Psoas muscle (tissue), 7 donors: ENCODE measurements at regions not wholly inside any gene's neighbourhood (a gene's known extent, or its start where the extent isn't known, plus 50 kb on each side); places are given as distances from the start of the nearest gene placed in this dataset.

ENCODE experiments used
- ATAC-seq, 4 donors: fragments of 200-7000 bp; cut with Tn5 transposase; one replicate each; pipeline ENCODE4 v1.9.1; 2020; ENCODE audit warnings: moderate library complexity in 3 of 4, mild to moderate bottlenecking in 2 of 4
- DNase-seq, 2 donors: peaks; one replicate each; pipeline ENCODE4 v3.0.0-alpha.2; 2020
- H3K27ac ChIP-seq: fragments of 200-600 bp; one replicate; pipeline ENCODE4 v1.8.0; 2022
- H3K27me3 ChIP-seq, 3 donors: fragments of 200-600 bp in 1 of 3; one replicate each; pipeline versions ENCODE4 v1.6.1 to v1.8.0; 2013 to 2022; ENCODE audit warnings: low read length in 2 of 3, mild to moderate bottlenecking in 2 of 3, moderate library complexity in 1 of 3; ENCODE audit not compliant: insufficient read depth in 3 of 3
- H3K36me3 ChIP-seq, 2 donors: fragments of 200-600 bp in 1 of 2; one replicate each; pipeline versions ENCODE4 v1.6.1 to v1.8.0; 2013 to 2022; ENCODE audit warnings: low read depth in 1 of 2, mild to moderate bottlenecking in 1 of 2, moderate library complexity in 1 of 2; ENCODE audit not compliant: insufficient read depth in 1 of 2
- H3K4me1 ChIP-seq: fragments of 200-600 bp; one replicate; pipeline ENCODE4 v1.8.0; 2022
- H3K4me3 ChIP-seq: fragments of 200-600 bp; one replicate; pipeline ENCODE4 v1.8.0; 2022; ENCODE audit warnings: mild to moderate bottlenecking
- H3K9me3 ChIP-seq: fragments of 200-600 bp; one replicate; pipeline ENCODE4 v1.8.0; 2022
- WGBS, 3 donors: extraction: QIAGEN DNeasy Blood & Tissue Kit; methylation state at CpG; one replicate each; pipeline versions ENCODE4 v1.1.6 to v1.1.7; 2013; 5-methylcytosine and 5-hydroxymethylcytosine counted together
- intact Hi-C, 2 donors: fragments of 100-400 bp; cut with DNase I; formaldehyde crosslinking; loops; one replicate each; pipeline versions ENCODE4 v1.11.0 to v1.14.2; 2022
- TF ChIP-seq, protein P1 (sequence below): fragments of 200-600 bp; IDR thresholded peaks from one replicate; pipeline ENCODE4 v1.8.0; 2022; ENCODE audit warnings: antibody characterized with exemption
- donor health status: healthy with polysubstance abuse.
- donor health status: DM: no; HTN: no; CAD: no; lungs with moderate emphysema.
- donor health status: Bipolar disorder and iron deficiency.
- donor health status: healthy.
- donor health status: DM: yes; HTN: yes; CAD: no.
- donor health status: DM: no; HTN: no; CAD: no.
- donor health status: DM: yes; HTN: yes; CAD: no.

DNA sequence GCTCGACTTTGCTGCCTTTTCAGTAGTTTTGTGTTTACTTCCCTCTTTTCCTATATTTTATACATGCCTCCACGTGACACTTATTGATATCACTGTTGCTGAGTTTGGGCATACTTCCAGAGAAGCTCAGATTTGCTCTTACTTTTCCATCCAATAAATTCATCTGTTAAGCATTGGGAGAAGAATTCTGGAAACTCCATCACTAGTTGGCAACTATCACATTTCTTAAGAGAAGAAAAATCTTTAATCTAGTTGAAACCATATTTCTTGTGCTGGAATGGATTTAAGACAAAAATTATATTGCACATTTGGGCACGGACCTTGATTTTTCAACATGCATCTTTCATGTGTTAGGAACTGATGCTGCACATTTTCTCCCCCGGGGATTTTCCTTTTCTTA lies 52.6 kb upstream of the CPO start:
- intact Hi-C loops: no loop called here
- Histone ChIP-seq H3K4me3 (no peak overlapping the region), H3K27ac (no peak overlapping the region), H3K9me3 (no peaks in the 10 kb centered on the region), H3K36me3 (peaks cover 0 to 9% of the 10 kb centered on the region in 2 donors), H3K27me3 (no peaks in the 10 kb centered on the region), H3K4me1 (no peaks in the 10 kb centered on the region)
- no peak for ATAC-seq
- TF ChIP-seq, protein P1, sequence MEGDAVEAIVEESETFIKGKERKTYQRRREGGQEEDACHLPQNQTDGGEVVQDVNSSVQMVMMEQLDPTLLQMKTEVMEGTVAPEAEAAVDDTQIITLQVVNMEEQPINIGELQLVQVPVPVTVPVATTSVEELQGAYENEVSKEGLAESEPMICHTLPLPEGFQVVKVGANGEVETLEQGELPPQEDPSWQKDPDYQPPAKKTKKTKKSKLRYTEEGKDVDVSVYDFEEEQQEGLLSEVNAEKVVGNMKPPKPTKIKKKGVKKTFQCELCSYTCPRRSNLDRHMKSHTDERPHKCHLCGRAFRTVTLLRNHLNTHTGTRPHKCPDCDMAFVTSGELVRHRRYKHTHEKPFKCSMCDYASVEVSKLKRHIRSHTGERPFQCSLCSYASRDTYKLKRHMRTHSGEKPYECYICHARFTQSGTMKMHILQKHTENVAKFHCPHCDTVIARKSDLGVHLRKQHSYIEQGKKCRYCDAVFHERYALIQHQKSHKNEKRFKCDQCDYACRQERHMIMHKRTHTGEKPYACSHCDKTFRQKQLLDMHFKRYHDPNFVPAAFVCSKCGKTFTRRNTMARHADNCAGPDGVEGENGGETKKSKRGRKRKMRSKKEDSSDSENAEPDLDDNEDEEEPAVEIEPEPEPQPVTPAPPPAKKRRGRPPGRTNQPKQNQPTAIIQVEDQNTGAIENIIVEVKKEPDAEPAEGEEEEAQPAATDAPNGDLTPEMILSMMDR: no peak
- DNase-seq: no peak
- WGBS, 3 donors: 65 to 79% (median 78%) methylated on average over 4 of the region's 4 CpGs

DNA sequence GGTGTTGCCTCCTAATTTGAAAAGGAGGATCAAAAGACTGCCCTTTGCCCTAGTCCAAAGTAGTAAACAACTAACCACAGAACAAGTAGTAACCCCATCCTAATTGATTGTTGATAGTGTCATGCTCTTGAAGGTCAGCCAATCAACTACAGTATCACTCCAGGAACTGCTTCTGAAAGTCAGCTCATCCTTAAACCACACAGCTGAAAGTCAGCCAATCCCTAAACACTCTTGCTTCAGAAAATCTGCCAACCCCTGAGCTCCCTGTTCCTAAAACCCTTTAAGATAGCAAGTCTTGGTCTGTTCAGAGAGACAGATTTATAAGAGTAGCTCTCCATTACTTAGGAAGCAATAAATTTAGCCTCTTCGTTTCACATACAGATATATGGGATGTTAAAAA lies 51.6 kb upstream of the CPO start:
- no peak overlapping the region for H3K4me3 ChIP-seq
- H3K4me1 ChIP-seq: no peaks in the 10 kb centered on the region
- no peaks in the 10 kb centered on the region for H3K9me3 ChIP-seq
- ATAC-seq (no peak), DNase-seq (no peak)
- 72 to 78% (median 77%) methylated on average over 1 of the region's 1 CpG for WGBS, 3 donors
- H3K27me3 ChIP-seq: no peaks in the 10 kb centered on the region
- no peak overlapping the region for H3K27ac ChIP-seq
- H3K36me3 ChIP-seq: peaks cover 0 to 3% of the 10 kb centered on the region in 2 donors
- TF ChIP-seq, protein P1: no peak
- intact Hi-C loops: no loop called here
